Gastrocnemius medialis (tissue), 4 donors: ENCODE measurements at regions not wholly inside any gene's neighbourhood (a gene's known extent, or its start where the extent isn't known, plus 50 kb on each side); places are given as distances from the start of the nearest gene placed in this dataset.

ENCODE experiments used
- ATAC-seq, 2 donors: fragments of 150-250 bp; one replicate each; pipeline ENCODE4 v1.9.1; 2016
- DNase-seq, 2 donors: peaks; one replicate each; pipeline ENCODE4 v3.0.0-alpha.2; 2019
- H3K27ac ChIP-seq, 4 donors: fragments of 200-600 bp; sonication (generic); 1 replicate in 1 of 4; 2 replicates in 3 of 4; pipeline ENCODE4 v1.5.1; 2016 to 2018; ENCODE audit warnings: mild to moderate bottlenecking in 2 of 4, moderate library complexity in 1 of 4
- H3K27me3 ChIP-seq, 3 donors: fragments of 200-600 bp; sonication (generic) in 2 of 3; 1 replicate in 1 of 3; 2 replicates in 2 of 3; pipeline versions ENCODE4 v1.5.1 to v1.6.0; 2016 to 2019; ENCODE audit warnings: mild to moderate bottlenecking in 1 of 3, moderate library complexity in 1 of 3
- H3K36me3 ChIP-seq, 2 donors: fragments of 200-600 bp; sonication (generic) in 1 of 2; one replicate each; pipeline ENCODE4 v1.5.1; 2017 to 2018
- H3K4me1 ChIP-seq, 2 donors: fragments of 200-600 bp; sonication (generic) in 1 of 2; one replicate each; pipeline ENCODE4 v1.5.1; 2016 to 2017; ENCODE audit warnings: mild to moderate bottlenecking in 2 of 2
- H3K4me3 ChIP-seq, 4 donors: fragments of 200-600 bp; sonication (generic) in 3 of 4; 1 replicate in 1 of 4; 2 replicates in 3 of 4; pipeline ENCODE4 v1.5.1; 2016 to 2019; ENCODE audit warnings: mild to moderate bottlenecking in 2 of 4
- H3K9me3 ChIP-seq, 3 donors: fragments of 200-600 bp; sonication (generic) in 2 of 3; 1 replicate in 1 of 3; 2 replicates in 2 of 3; pipeline ENCODE4 v1.5.1; 2016 to 2019
- CTCF ChIP-seq, 5 experiments: fragments of 450-650 bp in 3 of 5; fragments of 200-600 bp in 2 of 5; sonication (generic) in 2 of 5; IDR thresholded peaks in 4 of 5; conservative IDR thresholded peaks in 1 of 5; 1 replicate in 4 of 5; 2 replicates in 1 of 5; pipeline ENCODE4 v1.5.1; 2016 to 2019; ENCODE audit warnings: antibody characterized with exemption in 5 of 5, mild to moderate bottlenecking in 3 of 5, moderate library complexity in 3 of 5
- POLR2A ChIP-seq, 2 donors: fragments of 450-650 bp; IDR thresholded peaks; one replicate each; pipeline ENCODE4 v1.6.1; 2017; ENCODE audit warnings: antibody characterized with exemption in 2 of 2, mild to moderate bottlenecking in 2 of 2, moderate library complexity in 2 of 2
- in situ Hi-C, 4 donors: fragments of 200-750 bp; cut with MboI; loops; one replicate each; pipeline versions ENCODE4 v1.15.0 to v1.8.0; 2017; ENCODE audit warnings: low sequenced_read_pairs in 4 of 4
- intact Hi-C: fragments of 100-400 bp; cut with DNase I; formaldehyde crosslinking; loops from one replicate; pipeline ENCODE4 v1.15.1; 2023; ENCODE audit warnings: low total_unique reads

GRCh38 chr11:129719037-129719436, 96.6 kb upstream of the TMEM45B start:
- no peaks in the 10 kb centered on the region for H3K36me3 ChIP-seq
- TF ChIP-seq CTCF (IDR thresholded peaks at IDR 0.05 in 4 of 5, conservative IDR thresholded peaks at IDR 0.05 in 1 of 5) (no peak), POLR2A (IDR thresholded peaks at IDR 0.05) (no peak)
- no peaks in the 10 kb centered on the region for H3K4me1 ChIP-seq
- H3K27me3 ChIP-seq, result no peaks in the 10 kb centered on the region
- H3K9me3 ChIP-seq, result no peaks in the 10 kb centered on the region
- ATAC-seq (no peak), DNase-seq (no peak)
- intact Hi-C loops (no loop called here), in situ Hi-C loops (no loop called here)
- H3K4me3 ChIP-seq, result no peak overlapping the region
- H3K27ac ChIP-seq, result no peak overlapping the region

GRCh38 chr11:129720156-129720555, 95.5 kb upstream of the TMEM45B start:
- in situ Hi-C loops, result no loop called here
- intact Hi-C loops, result no loop called here
- Histone ChIP-seq H3K27me3 (no peaks in the 10 kb centered on the region), H3K9me3 (no peaks in the 10 kb centered on the region), H3K36me3 (no peaks in the 10 kb centered on the region), H3K4me3 (no peak overlapping the region), H3K27ac (no peak overlapping the region), H3K4me1 (no peaks in the 10 kb centered on the region)
- no peak for ATAC-seq
- DNase-seq, result no peak
- TF ChIP-seq POLR2A (IDR thresholded peaks at IDR 0.05) (no peak), CTCF (IDR thresholded peaks at IDR 0.05 in 4 of 5, conservative IDR thresholded peaks at IDR 0.05 in 1 of 5) (no peak)

GRCh38 chr11:129720994-129721393, 94.7 kb upstream of the TMEM45B start:
- no peaks in the 10 kb centered on the region for H3K4me1 ChIP-seq
- TF ChIP-seq CTCF (IDR thresholded peaks at IDR 0.05 in 4 of 5, conservative IDR thresholded peaks at IDR 0.05 in 1 of 5) (no peak), POLR2A (IDR thresholded peaks at IDR 0.05) (no peak)
- no peaks in the 10 kb centered on the region for H3K27me3 ChIP-seq
- intact Hi-C loops (no loop called here), in situ Hi-C loops (no loop called here)
- H3K36me3 ChIP-seq, result no peaks in the 10 kb centered on the region
- no peaks in the 10 kb centered on the region for H3K9me3 ChIP-seq
- no peak for DNase-seq
- no peak for ATAC-seq
- H3K27ac ChIP-seq, result no peak overlapping the region
- H3K4me3 ChIP-seq, result no peak overlapping the region

GRCh38 chr11:129721685-129722084, 94.0 kb upstream of the TMEM45B start:
- intact Hi-C loops (no loop called here), in situ Hi-C loops (no loop called here)
- Histone ChIP-seq H3K9me3 (no peaks in the 10 kb centered on the region), H3K4me3 (no peak overlapping the region), H3K36me3 (no peaks in the 10 kb centered on the region), H3K27ac (no peak overlapping the region), H3K27me3 (no peaks in the 10 kb centered on the region), H3K4me1 (no peaks in the 10 kb centered on the region)
- TF ChIP-seq POLR2A (IDR thresholded peaks at IDR 0.05) (no peak), CTCF (IDR thresholded peaks at IDR 0.05 in 4 of 5, conservative IDR thresholded peaks at IDR 0.05 in 1 of 5) (no peak)
- ATAC-seq (no peak), DNase-seq (no peak)

- Histone ChIP-seq H3K27ac (no peak overlapping the region), H3K4me3 (no peak overlapping the region), H3K27me3 (no peaks in the 10 kb centered on the region), H3K4me1 (no peaks in the 10 kb centered on the region), H3K36me3 (no peaks in the 10 kb centered on the region), H3K9me3 (no peaks in the 10 kb centered on the region)
- intact Hi-C loops (no loop called here), in situ Hi-C loops (no loop called here)
- no peak for DNase-seq
- TF ChIP-seq POLR2A (IDR thresholded peaks at IDR 0.05) (no peak), CTCF (IDR thresholded peaks at IDR 0.05 in 4 of 5, conservative IDR thresholded peaks at IDR 0.05 in 1 of 5) (no peak)
- no peak for ATAC-seq
Measured at GRCh38 chr11:129722529-129722928, 93.1 kb upstream of the TMEM45B start.
